A549 (cell line): ENCODE measurements at regions not wholly inside any gene's neighbourhood (a gene's known extent, or its start where the extent isn't known, plus 50 kb on each side); places are given as distances from the start of the nearest gene placed in this dataset.

Source experiments
- ATAC-seq, 2 experiments: fragments of 200-7000 bp in 1 of 2; fragments of >200 bp in 1 of 2; cut with Nextera tagmentation in 1 of 2; cut with Tn5 transposase in 1 of 2; 3 replicates each; pipeline versions ENCODE4 v1.8.0 to v1.9.1; 2018 to 2020; ENCODE audit warnings: mild to moderate bottlenecking in 1 of 2, moderate library complexity in 1 of 2
- CTCF ChIA-PET: fragments of 300-600 bp; sonication (Branson Sonifier 250); formaldehyde crosslinking; extraction: SDS; loops from one replicate; lab custom pipeline; 2021; ENCODE audit warnings: antibody characterized with exemption, inconsistent platforms; lab: Yijun Ruan, JAX
- POLR2A ChIA-PET: fragments of 350-600 bp; formaldehyde crosslinking; extraction: SDS; loops from one replicate; lab custom pipeline; 2021; ENCODE audit warnings: antibody characterized with exemption, inconsistent platforms; lab: Yijun Ruan, JAX
- DNase-seq, 2 experiments: peaks; one replicate each; pipeline versions ENCODE4 v3.0.0 to v3.0.0-alpha.2; 2011 to 2016; ENCODE audit warnings: low read depth in 1 of 2, low spot score in 1 of 2
- FAIRE-seq: peaks from 2 replicates; lab custom pipeline; 2011; peaks lifted over from hg19 to GRCh38; lab: Jason Lieb, UNC
- H3K27ac ChIP-seq, 2 experiments: fragments of >200 bp; sonication (Bioruptor Twin); formaldehyde crosslinking; 3 replicates each; pipeline ENCODE4 v1.5.1; 2016 to 2017
- H3K4me1 ChIP-seq: fragments of >200 bp; sonication (Bioruptor Twin); formaldehyde crosslinking; 3 replicates; pipeline ENCODE4 v1.6.1; 2016
- H3K4me2 ChIP-seq: fragments of >200 bp; sonication (Bioruptor Twin); formaldehyde crosslinking; 3 replicates; pipeline ENCODE4 v1.6.1; 2016
- H3K4me3 ChIP-seq: fragments of >200 bp; sonication (Bioruptor Twin); formaldehyde crosslinking; 3 replicates; pipeline ENCODE4 v1.5.1; 2016
- H3K9me3 ChIP-seq: fragments of >200 bp; sonication (Bioruptor Twin); formaldehyde crosslinking; 3 replicates; pipeline ENCODE4 v1.6.1; 2016
- BCL3 ChIP-seq: fragments of >200 bp; sonication (Bioruptor Twin); formaldehyde crosslinking; IDR thresholded peaks from 3 replicates; pipeline ENCODE4 v1.6.1; 2016
- BHLHE40 ChIP-seq: IDR thresholded peaks from 2 replicates; pipeline ENCODE4 v1.6.1; 2012; ENCODE audit warnings: low read depth, low read length, inconsistent platforms
- CBX2 ChIP-seq: fragments of 200-600 bp; sonication (generic); IDR thresholded peaks from 2 replicates; pipeline ENCODE4 v1.6.1; 2016; ENCODE audit warnings: low read depth, mild to moderate bottlenecking, borderline replicate concordance
- CEBPB ChIP-seq, 2 experiments: fragments of >200 bp in 1 of 2; sonication (Bioruptor Twin) in 1 of 2; formaldehyde crosslinking in 1 of 2; IDR thresholded peaks; 2 replicates each; pipeline ENCODE4 v1.6.1; 2012 to 2016
- EHF ChIP-seq: fragments of 250-450 bp; sonication (Bioruptor Pico); IDR thresholded peaks from 2 replicates; pipeline ENCODE4 v1.5.0; 2020; ENCODE audit warnings: mild to moderate bottlenecking
- EHMT2 ChIP-seq: fragments of 200-600 bp; sonication (generic); IDR thresholded peaks from 2 replicates; pipeline ENCODE4 v1.6.1; 2016; ENCODE audit warnings: antibody characterized with exemption, low read depth, mild to moderate bottlenecking, moderate library complexity
- ELK1 ChIP-seq: fragments of 150-350 bp; IDR thresholded peaks from 2 replicates; pipeline ENCODE4 v1.6.1; 2014; ENCODE audit warnings: low read depth, mild to moderate bottlenecking, low read length
- ESRRA ChIP-seq: fragments of 150-350 bp; IDR thresholded peaks from 2 replicates; pipeline ENCODE4 v1.6.1; 2014; ENCODE audit warnings: mild to moderate bottlenecking, low read length, borderline replicate concordance
- HDAC2 ChIP-seq: fragments of 200-600 bp; sonication (generic); IDR thresholded peaks from 2 replicates; pipeline ENCODE4 v1.6.1; 2016
- HES2 ChIP-seq: fragments of >200 bp; sonication (Bioruptor Twin); formaldehyde crosslinking; IDR thresholded peaks from 2 replicates; pipeline ENCODE4 v1.6.1; 2016
- HMGXB4 ChIP-seq: fragments of 250-450 bp; sonication (Bioruptor Pico); IDR thresholded peaks from 2 replicates; pipeline ENCODE4 v1.5.0; 2021; ENCODE audit warnings: mild to moderate bottlenecking, moderate library complexity, borderline replicate concordance
- MAFK ChIP-seq: fragments of 450-650 bp; IDR thresholded peaks from 2 replicates; pipeline ENCODE4 v1.6.1; 2014; ENCODE audit not compliant: partially characterized antibody
- MAX ChIP-seq: IDR thresholded peaks from 2 replicates; pipeline ENCODE4 v1.6.1; 2012
- MAZ ChIP-seq: fragments of 150-350 bp; IDR thresholded peaks from 2 replicates; pipeline ENCODE4 v1.6.1; 2014; ENCODE audit warnings: antibody characterized with exemption, low read depth, low read length, borderline replicate concordance
- MYC ChIP-seq: IDR thresholded peaks from 2 replicates; pipeline ENCODE4 v1.6.1; 2012; ENCODE audit warnings: mild to moderate bottlenecking, inconsistent platforms, low read length, improper control_type of control experiment, borderline replicate concordance
- PHF8 ChIP-seq: fragments of 200-600 bp; sonication (generic); IDR thresholded peaks from 2 replicates; pipeline ENCODE4 v1.6.1; 2016; ENCODE audit warnings: low read depth, mild to moderate bottlenecking, antibody characterized with exemption, moderate library complexity, borderline replicate concordance
- POLR2AphosphoS2 ChIP-seq: conservative IDR thresholded peaks from 2 replicates; pipeline ENCODE4 v1.6.1; 2012; ENCODE audit warnings: low read length, improper control_type of control experiment, inconsistent platforms
- RARB ChIP-seq: fragments of 250-450 bp; sonication (Bioruptor Pico); IDR thresholded peaks from 2 replicates; pipeline ENCODE4 v1.8.0; 2021; ENCODE audit warnings: mild to moderate bottlenecking, moderate library complexity
- REST ChIP-seq: fragments of 200-600 bp; sonication (generic); IDR thresholded peaks from 2 replicates; pipeline ENCODE4 v1.6.1; 2016; ENCODE audit warnings: antibody characterized with exemption, mild to moderate bottlenecking, moderate library complexity
- SMC3 ChIP-seq: fragments of >200 bp; sonication (Bioruptor Twin); formaldehyde crosslinking; IDR thresholded peaks from 3 replicates; pipeline ENCODE4 v1.6.1; 2018; ENCODE audit warnings: inconsistent platforms
- TP53 ChIP-seq: fragments of 250-450 bp; sonication (Bioruptor Pico); IDR thresholded peaks from 2 replicates; pipeline ENCODE4 v1.5.0; 2021; ENCODE audit warnings: mild to moderate bottlenecking, moderate library complexity
- ZFP36 ChIP-seq: fragments of 450-650 bp; IDR thresholded peaks from 2 replicates; pipeline ENCODE4 v1.6.1; 2014; ENCODE audit warnings: borderline replicate concordance; ENCODE audit not compliant: partially characterized antibody
- ZSCAN20 ChIP-seq: fragments of 250-450 bp; sonication (Bioruptor Pico); IDR thresholded peaks from 2 replicates; pipeline ENCODE4 v1.8.0; 2022; ENCODE audit warnings: mild to moderate bottlenecking, moderate library complexity
- WGBS: methylation state at CpG from one replicate; pipeline ENCODE4 v1.1.6; 2017; ENCODE audit errors: missing lambda C conversion rate; 5-methylcytosine and 5-hydroxymethylcytosine counted together

- Histone ChIP-seq H3K9me3 (no peaks in the 10 kb centered on the region), H3K27ac (no peak overlapping the region), H3K4me2 (no peak overlapping the region)
- 9% methylated on average over 2 of the region's 2 CpGs for WGBS
- no peak for FAIRE-seq
- ATAC-seq = no peak
- no peak for DNase-seq
- TF ChIP-seq MAZ = no peak
- TF ChIP-seq SMC3 = no peak
- no peak for TF ChIP-seq REST
- TF ChIP-seq EHF = no peak
- TF ChIP-seq EHMT2 = no peak
- TF ChIP-seq TP53 (CRISPR knock-in tag) = no peak
- no peak for TF ChIP-seq BHLHE40
- TF ChIP-seq MAX = no peak
- TF ChIP-seq RARB (CRISPR knock-in tag) = no peak
- no peak for TF ChIP-seq PHF8
- TF ChIP-seq, all 56 proteins: peak for 0
- ChIA-PET CTCF (no interaction called here), POLR2A (no interaction called here)
- Histone ChIP-seq H3K4me1 (no peaks in the 10 kb centered on the region), H3K4me3 (no peak overlapping the region)
Observed at GRCh38 chr20:55406891-55407290, 598.4 kb downstream of the CBLN4 start.

GRCh38 chr20:55394592-55394991 is 610.7 kb downstream of the CBLN4 start:
- ATAC-seq = no peak
- WGBS = 0% methylated on average over 2 of the region's 2 CpGs
- Histone ChIP-seq H3K4me3 (no peak overlapping the region), H3K9me3 (0 out of 3 replicates have a peak, but pooled peaks cover 2% of the 10 kb centered on the region), H3K4me1 (no peaks in the 10 kb centered on the region), H3K4me2 (no peak overlapping the region)
- FAIRE-seq = no peak
- CTCF ChIA-PET = no interaction called here
- POLR2A ChIA-PET = no interaction called here
- no peak for DNase-seq
- TF ChIP-seq MYC (no peak), MAFK (no peak), ZFP36 (no peak), CBX2 (no peak), TP53 (CRISPR knock-in tag) (no peak), HDAC2 (no peak), HES2 (no peak), CEBPB (IDR thresholded peaks at IDR 0.05) (no peak), BCL3 (no peak)
- TF ChIP-seq, all 56 proteins: peak for 0
- H3K27ac ChIP-seq = no peak overlapping the region

GRCh38 chr20:55390791-55391190 is 614.5 kb downstream of the CBLN4 start:
- FAIRE-seq = no peak
- H3K9me3 ChIP-seq = no peaks in the 10 kb centered on the region
- 2% methylated on average over 4 of the region's 4 CpGs for WGBS

More at GRCh38 chr20:55390791-55391190, 614.5 kb downstream of the CBLN4 start:
- CTCF ChIA-PET = interaction anchor here (0.6 kb wide), 1 partner anchor 333 kb away, joined by 3 read pairs; no protein-coding TSS in a partner anchor
- H3K4me1 ChIP-seq = no peaks in the 10 kb centered on the region
- POLR2A ChIA-PET = no interaction called here
- TF ChIP-seq HMGXB4 (CRISPR knock-in tag) = no peak
- TF ChIP-seq ESRRA = no peak
- no peak for TF ChIP-seq ZSCAN20 (CRISPR knock-in tag)
- no peak for TF ChIP-seq POLR2AphosphoS2
- no peak for TF ChIP-seq TP53 (CRISPR knock-in tag)
- no peak for TF ChIP-seq ELK1
- TF ChIP-seq PHF8 = no peak
- no peak for TF ChIP-seq CEBPB (IDR thresholded peaks at IDR 0.05)
- no peak for TF ChIP-seq MAZ
- no peak for TF ChIP-seq BHLHE40
- no peak overlapping the region for H3K27ac ChIP-seq
- no peak overlapping the region for H3K4me3 ChIP-seq
- DNase-seq (no peak), ATAC-seq (no peak)
- no peak overlapping the region for H3K4me2 ChIP-seq
